HG03064 (cell line): ENCODE measurements at regions not wholly inside any gene's neighbourhood (a gene's known extent, or its start where the extent isn't known, plus 50 kb on each side); places are given as distances from the start of the nearest gene placed in this dataset.
A peak's percentile ranks its signal among the peaks of the same experiment; 100 is the strongest.

Source experiments
- ATAC-seq: cut with Tn5 transposase; IDR thresholded peaks from one replicate; pipeline ENCODE4 v1.9.1; 2021; ENCODE audit warnings: low read depth; ENCODE audit not compliant: unreplicated experiment

GRCh38 chr6:105781915-105782314 is 304.2 kb upstream of the PRDM1 start:
- ATAC-seq, result no peak

DNA sequence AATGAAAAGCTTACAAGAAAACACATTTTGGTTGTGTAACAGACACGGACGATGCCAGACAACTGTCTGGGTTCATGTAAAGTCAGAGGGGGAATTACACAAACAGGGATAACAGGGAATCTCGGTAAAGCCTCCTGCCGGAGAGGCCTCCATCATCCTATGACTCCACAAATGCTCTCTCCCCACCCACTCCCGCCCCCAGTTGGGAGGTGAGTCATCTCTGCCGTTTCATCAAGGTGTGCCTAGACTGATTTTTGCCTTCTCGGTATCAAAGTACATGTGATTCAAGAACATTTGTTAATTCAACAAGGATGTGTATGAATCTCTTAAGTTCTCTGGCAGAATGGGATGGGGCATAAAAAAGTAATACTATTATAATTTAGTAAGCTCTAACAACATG is 304.9 kb upstream of the PRDM1 start:
- no peak for ATAC-seq

DNA sequence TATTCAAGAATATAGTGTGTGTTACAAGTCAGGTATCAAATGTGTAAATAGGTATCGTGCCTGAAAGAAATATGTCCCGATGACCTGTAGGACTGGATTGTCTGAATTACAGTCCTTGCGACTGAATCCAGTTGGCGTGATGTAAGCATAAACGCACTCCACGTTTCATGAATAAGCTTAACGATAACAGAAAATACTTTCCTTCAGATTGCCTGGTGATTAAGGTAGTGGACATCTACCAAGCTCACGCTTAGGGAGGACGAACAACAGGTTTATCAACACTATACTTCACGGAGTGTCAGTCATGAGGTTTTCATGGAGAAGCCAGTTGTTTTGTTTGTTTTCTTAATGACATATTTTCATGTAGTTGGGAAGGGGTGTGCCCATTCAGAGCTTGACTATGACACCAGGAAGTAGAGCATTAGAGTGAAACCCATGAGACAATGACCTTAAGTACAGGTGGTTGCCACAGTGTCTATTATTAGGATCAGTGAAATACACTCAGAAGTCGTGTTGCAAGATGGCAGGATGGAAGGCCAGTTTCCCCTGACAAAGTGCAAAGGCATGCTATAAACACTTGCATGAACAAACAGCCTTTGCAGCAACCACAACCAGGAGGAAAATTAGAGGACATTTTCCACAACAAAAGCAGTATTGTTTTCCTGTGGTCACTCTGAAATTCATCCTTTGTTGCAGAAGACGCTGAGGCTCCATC is 305.8 kb upstream of the PRDM1 start:
- ATAC-seq, result no peak

DNA sequence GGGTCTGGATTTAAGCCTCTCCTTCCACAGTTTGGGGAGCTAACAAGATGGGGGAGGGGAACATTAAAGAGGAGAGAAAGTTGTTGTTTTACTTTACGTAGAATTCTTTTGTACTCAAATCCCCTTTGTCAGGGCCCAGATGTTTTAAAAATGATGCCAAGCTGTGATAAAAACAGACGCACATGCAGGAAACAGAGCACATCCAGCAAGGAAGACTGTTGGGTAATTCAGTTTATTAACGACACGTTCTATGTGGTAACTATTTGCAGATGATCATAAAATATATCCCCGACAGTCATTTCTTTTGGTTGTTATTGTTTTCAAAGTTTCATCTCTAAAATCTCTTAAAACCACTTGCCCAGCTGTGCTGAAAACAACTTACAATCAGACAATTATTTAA is 307.0 kb upstream of the PRDM1 start:
- no peak for ATAC-seq

GRCh38 chr6:105775095-105775494 is 311.0 kb upstream of the PRDM1 start:
- no peak for ATAC-seq

GRCh38 chr6:105774247-105774646 is 311.9 kb upstream of the PRDM1 start:
- ATAC-seq, result peak; percentile 82

GRCh38 chr6:105771313-105771970 is 314.7 kb upstream of the PRDM1 start:
- ATAC-seq, result no peak

DNA sequence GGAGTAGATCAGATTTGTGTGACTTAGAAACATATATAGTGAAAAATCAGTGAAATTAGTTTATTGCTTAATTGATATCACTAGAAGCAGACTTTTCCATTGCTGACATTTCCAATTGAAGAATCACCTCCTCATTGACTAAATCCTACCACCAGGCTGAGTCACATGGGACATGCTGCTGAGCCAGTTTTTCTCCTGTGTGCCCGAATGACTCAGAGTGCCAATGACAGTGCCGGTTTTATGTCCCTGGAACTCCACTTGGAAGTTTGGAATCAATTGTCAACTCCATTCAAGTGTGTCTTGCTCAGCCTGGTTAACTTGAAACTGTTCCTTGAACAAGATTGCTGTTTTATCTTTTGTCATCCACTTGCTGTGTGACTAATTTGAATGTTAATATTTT is 316.1 kb upstream of the PRDM1 start:
- ATAC-seq, result no peak

DNA sequence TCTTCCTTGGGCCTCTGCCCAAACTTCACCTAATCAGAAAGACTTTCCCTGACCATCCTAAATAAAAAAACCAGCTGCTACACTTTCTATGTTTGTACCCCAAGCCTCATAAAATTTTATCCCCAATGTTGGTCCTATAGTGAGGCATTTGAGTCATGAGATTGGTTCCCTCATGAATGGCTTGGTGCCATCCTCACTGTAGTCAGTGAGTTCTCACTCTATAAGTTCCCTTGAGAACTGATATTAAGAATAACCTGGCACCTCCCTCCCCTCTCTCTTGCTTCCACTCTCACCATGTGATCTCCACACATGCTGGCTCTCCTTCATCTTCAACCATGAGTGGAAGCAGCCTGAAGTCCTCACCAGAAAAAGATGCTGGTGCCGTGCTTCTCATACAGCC is 316.9 kb upstream of the PRDM1 start:
- ATAC-seq, result no peak

DNA sequence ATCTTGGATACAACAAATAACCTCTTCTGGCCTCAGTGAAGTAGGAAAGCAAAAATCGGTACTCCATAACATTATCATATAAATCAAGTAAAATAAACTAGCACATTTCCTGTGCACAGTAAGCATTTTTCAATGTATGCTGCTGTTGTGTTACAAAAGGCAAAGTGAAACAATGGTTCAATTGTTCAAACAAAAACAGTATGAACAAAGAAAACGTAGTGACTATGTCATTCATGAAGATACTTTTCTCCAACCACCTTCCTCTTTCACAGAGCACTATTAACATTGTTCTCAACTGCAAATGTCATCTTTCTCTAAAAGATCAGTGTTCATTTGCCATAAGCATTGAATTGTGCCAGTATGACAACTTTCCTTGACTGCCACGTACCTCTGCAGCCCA is 318.6 kb upstream of the PRDM1 start:
- no peak for ATAC-seq

DNA sequence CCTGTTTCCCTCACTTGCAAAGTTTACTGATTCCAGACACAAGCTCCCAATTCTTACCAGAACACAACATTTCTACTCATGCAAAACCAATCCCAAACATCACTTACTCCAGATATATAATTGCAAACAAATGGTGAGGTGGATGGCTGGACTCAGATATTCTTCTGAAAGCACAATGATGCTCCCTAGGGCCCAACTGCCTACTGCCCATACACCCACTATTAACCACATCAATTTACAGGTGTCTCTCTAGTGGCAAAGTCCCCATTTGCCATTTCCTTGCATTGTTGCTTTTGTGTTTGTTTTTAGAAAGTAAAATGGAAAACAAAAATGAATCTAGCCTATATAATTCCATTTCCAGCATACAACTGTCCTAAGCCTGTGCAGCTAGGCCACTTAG is 320.9 kb upstream of the PRDM1 start:
- no peak for ATAC-seq

GRCh38 chr6:105764315-105764714 is 321.8 kb upstream of the PRDM1 start:
- ATAC-seq, result no peak

- no peak for ATAC-seq
Measured at GRCh38 chr6:105763866-105764265, 322.3 kb upstream of the PRDM1 start.

DNA sequence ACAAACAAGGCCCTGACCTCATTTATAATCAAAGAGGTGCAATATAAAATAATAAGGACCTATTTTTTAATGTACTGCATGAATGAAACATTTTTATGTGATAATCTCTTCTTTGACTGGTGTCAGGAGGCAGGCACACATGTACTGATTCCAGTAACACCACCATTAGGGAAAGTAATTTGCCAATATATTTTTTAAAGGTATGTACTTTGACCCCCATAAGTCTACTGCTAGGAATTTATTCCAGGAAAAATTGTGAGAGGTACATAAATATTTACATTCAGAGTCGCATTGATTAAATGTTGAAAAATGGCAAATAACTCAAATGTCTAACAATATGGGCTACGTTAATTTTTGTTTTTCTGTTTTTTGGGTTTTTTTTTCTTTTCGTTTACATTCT is 325.4 kb upstream of the PRDM1 start:
- no peak for ATAC-seq

DNA sequence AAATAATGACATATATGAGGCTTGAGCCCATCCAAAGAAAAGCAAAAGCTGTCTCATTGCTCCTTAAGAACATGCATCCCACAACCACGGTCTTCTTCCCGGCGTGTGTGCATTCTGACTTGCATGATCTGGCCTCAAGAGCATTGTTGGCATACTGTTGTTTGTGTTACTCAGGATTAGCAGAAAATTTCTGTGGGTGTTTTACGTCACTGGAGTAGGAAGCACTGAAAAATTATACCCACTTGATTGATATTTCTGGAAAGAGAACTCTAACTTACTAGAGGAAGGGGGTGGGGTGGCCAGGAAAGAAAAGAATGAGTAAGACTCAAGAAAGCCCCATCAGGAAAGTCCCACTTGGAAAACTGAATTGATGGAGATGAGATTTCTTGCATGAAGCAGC is 326.2 kb upstream of the PRDM1 start:
- no peak for ATAC-seq

DNA sequence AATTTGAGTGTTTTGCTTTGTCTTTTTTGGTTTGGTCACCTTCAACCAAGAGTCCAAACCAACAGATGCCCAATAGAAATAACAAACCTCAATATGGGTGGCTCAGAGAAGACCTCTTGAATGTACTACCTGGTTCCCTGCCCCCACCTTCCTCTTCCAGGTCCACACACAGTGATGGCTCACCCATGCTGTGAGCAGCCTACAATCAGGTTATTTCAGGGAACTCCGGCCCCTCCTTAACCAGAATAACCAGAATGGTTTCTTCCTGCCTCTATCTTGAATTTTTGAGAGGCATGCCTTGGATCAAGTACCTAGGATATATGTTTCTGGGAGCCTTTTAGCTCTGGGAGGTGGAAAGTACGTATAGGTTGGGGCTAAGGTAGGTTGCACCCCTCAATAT is 327.1 kb upstream of the PRDM1 start:
- no peak for ATAC-seq

- ATAC-seq, result peak; percentile 87
Measured at GRCh38 chr6:105757512-105758200, 328.5 kb upstream of the PRDM1 start.

DNA sequence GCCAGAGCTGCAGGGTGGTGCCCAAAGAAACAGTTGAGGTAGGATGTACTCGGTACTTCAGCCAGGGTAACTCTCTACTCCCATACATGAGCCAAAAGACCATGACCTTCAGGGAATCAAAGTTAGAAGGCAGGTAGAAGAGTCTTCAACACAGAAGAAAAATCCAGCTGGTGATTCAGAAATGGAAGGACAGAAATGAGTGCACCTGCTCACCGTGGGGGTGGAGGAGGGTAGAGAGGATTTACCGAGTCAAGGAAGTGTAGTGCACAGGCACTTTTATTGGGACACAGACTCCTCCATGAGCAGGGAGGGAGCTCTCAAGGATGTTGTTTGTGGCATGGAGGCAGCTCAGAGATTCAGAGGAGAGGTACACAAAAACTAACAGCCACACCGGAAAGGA is 330.3 kb upstream of the PRDM1 start:
- ATAC-seq, result no peak

DNA sequence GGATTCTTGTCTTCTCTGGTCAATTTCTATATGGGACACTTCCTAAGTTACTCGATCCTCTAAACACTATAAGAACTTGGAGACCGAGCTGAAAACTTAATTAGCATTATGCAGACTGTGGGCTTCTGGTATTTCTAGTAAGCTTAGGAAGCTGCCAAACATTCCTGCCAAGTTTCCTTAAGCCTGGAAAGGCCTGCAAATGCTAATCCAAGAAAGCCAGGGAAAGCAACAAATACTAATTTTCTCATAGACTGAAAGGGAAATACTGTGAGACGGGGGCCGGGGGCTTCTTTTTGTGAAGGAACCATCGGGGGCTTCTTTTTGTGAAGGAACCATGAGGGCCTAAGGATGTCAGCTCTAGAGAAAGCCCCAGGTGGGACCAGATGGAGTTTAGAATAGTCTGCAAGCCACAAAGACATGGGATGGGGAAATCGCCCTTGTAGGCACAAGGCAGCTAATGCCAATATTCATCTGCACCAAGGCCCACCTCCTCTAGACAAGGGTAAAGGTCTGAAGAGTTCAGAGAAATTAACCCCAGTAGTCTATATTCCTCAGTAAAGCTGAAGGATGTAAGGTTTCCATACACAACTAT is 332.4 kb upstream of the PRDM1 start:
- ATAC-seq, result no peak

- no peak for ATAC-seq
Measured at GRCh38 chr6:105753207-105753606, 332.9 kb upstream of the PRDM1 start.

DNA sequence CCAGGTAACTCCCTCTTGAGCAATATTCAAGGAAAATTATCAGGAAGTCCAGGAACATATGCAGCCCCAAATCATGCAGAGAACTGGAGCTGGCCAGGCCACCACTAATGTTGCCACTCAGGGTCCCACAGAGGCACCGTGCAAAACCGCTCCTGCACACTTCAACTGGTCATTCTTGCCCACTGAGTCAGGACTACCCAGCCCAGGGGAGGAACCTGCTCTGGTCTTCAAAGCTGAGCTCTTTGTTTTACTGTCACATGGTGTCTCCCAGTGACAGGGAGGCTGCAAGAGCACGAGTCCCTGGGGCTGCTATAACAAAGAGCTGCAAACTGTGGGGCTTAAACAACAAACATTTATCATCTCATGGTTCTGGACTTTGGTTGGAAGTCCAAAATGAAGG is 336.0 kb upstream of the PRDM1 start:
- ATAC-seq, result no peak
